Tibial artery (tissue), 4 donors: ENCODE measurements at regions not wholly inside any gene's neighbourhood (a gene's known extent, or its start where the extent isn't known, plus 50 kb on each side); places are given as distances from the start of the nearest gene placed in this dataset.

Experiments used
- DNase-seq, 2 donors: peaks; one replicate each; pipeline ENCODE4 v3.0.0-alpha.2; 2019
- H3K27ac ChIP-seq, 2 donors: fragments of 200-600 bp; sonication (generic) in 1 of 2; 1 replicate in 1 of 2; 2 replicates in 1 of 2; pipeline ENCODE4 v1.5.1; 2018 to 2019; ENCODE audit warnings: mild to moderate bottlenecking in 1 of 2
- H3K27me3 ChIP-seq, 2 donors: fragments of 200-600 bp; sonication (generic) in 1 of 2; one replicate each; pipeline versions ENCODE4 v1.5.1 to v1.6.0; 2016 to 2019
- H3K36me3 ChIP-seq, 3 donors: fragments of 200-600 bp; sonication (generic) in 2 of 3; one replicate each; pipeline ENCODE4 v1.5.1; 2016 to 2019; ENCODE audit warnings: mild to moderate bottlenecking in 2 of 3
- H3K4me1 ChIP-seq, 4 donors: fragments of 200-600 bp; sonication (generic) in 2 of 4; 1 replicate in 3 of 4; 2 replicates in 1 of 4; pipeline ENCODE4 v1.5.1; 2016 to 2019
- H3K4me3 ChIP-seq, 2 donors: fragments of 200-600 bp; sonication (generic) in 1 of 2; 1 replicate in 1 of 2; 2 replicates in 1 of 2; pipeline ENCODE4 v1.5.1; 2018 to 2019; ENCODE audit warnings: mild to moderate bottlenecking in 2 of 2
- H3K9me3 ChIP-seq, 3 donors: fragments of 200-600 bp; sonication (generic) in 1 of 3; one replicate each; pipeline ENCODE4 v1.5.1; 2016 to 2019
- intact Hi-C: fragments of 100-400 bp; cut with DNase I; formaldehyde crosslinking; loops from one replicate; pipeline ENCODE4 v1.15.0; 2023; ENCODE audit warnings: low total_unique reads
- TF ChIP-seq, protein P1 (sequence below), 2 experiments: fragments of 200-600 bp in 1 of 2; fragments of 450-650 bp in 1 of 2; IDR thresholded peaks; one replicate each; pipeline ENCODE4 v1.5.1; 2017 to 2019; ENCODE audit warnings: antibody characterized with exemption in 2 of 2, mild to moderate bottlenecking in 1 of 2, moderate library complexity in 1 of 2

DNA sequence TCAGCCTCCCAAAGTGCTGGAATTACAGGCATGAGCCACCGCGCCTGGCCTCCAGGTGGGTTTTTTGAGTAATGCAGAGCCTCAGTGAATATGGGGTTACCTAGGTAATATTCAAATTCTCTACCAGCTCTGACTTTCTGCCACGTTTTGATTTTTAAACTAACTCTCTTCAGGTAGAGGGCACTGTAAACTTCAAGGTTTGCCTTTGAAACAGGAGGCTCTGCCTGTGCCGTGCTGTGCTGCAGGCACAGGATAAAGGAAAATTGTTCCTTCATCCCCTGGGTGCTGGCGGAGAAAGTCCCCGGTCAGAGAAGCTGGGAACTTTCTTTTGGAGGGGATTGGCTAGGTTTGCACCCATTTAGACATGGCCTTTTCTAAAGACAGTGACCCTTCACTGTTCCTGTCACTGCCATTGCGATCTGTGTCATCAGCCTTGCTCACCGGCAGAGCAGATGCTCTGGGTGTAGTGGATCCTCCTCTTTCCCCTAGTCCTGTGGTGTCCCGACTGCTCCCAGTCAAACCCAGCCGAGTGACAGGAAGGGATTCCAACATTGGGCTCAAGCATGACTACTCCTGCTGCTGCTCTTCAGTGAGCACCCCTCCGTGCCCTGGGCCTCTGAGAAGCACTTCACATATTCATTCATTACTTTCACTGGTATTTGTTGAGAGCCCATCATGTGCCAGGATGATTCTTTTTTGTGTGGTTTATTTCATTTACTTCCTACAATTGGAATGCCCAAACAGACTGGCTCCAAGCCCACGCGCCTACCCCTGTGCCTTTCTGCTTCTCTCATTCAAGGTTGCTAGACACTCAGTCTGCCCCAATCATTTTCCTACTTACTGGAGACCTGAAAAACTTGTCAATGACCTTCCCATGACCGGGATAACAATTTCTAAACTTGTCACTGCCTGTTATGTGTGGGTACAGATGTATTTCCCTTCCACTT, 103.6 kb downstream of the TMEM30B start:
- no peak for DNase-seq
- TF ChIP-seq, protein P1, sequence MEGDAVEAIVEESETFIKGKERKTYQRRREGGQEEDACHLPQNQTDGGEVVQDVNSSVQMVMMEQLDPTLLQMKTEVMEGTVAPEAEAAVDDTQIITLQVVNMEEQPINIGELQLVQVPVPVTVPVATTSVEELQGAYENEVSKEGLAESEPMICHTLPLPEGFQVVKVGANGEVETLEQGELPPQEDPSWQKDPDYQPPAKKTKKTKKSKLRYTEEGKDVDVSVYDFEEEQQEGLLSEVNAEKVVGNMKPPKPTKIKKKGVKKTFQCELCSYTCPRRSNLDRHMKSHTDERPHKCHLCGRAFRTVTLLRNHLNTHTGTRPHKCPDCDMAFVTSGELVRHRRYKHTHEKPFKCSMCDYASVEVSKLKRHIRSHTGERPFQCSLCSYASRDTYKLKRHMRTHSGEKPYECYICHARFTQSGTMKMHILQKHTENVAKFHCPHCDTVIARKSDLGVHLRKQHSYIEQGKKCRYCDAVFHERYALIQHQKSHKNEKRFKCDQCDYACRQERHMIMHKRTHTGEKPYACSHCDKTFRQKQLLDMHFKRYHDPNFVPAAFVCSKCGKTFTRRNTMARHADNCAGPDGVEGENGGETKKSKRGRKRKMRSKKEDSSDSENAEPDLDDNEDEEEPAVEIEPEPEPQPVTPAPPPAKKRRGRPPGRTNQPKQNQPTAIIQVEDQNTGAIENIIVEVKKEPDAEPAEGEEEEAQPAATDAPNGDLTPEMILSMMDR (IDR thresholded peaks at IDR 0.05) = no peak
- Histone ChIP-seq H3K27me3 (no peaks in the 10 kb centered on the region), H3K36me3 (no peaks in the 10 kb centered on the region), H3K9me3 (no peaks in the 10 kb centered on the region), H3K4me1 (peaks cover 0 to 28% (median 17%) of the 10 kb centered on the region in 4 donors), H3K27ac (peak overlapping the region; percentile 60 to 65), H3K4me3 (no peak overlapping the region)
- intact Hi-C loops = no loop called here

- intact Hi-C loops = no loop called here
- H3K36me3 ChIP-seq = no peaks in the 10 kb centered on the region
- H3K4me1 ChIP-seq = peaks cover 0 to 34% (median 19%) of the 10 kb centered on the region in 4 donors
- no peak for DNase-seq
- H3K27ac ChIP-seq = no peak overlapping the region
- no peaks in the 10 kb centered on the region for H3K27me3 ChIP-seq
- H3K4me3 ChIP-seq = no peak overlapping the region
- TF ChIP-seq, protein P1 (IDR thresholded peaks at IDR 0.05) = no peak
- H3K9me3 ChIP-seq = no peaks in the 10 kb centered on the region
Measured at GRCh38 chr14:61176686-61177085, 104.5 kb downstream of the TMEM30B start.

DNA sequence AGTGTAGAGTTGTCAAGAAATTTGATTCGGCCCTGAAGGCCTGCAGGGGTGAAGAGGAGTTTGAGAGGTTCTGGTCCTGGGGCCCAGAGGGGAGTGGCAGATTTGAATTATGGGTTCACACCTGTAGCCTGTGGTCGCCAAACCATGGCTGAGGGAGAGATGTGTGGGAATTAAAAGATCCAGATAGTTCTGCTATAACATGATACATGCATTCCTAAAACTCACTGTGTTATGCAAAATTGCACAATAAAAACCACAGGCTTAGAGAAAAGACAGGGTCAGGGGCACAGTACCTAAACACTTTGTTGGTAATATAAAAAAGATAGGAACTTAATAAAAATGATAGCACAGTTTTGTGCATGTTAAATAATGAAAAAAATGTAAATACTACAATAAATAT, 106.2 kb downstream of the TMEM30B start:
- intact Hi-C loops = no loop called here
- H3K4me1 ChIP-seq = peaks cover 0 to 40% (median 23%) of the 10 kb centered on the region in 4 donors
- H3K9me3 ChIP-seq = no peaks in the 10 kb centered on the region

GRCh38 chr14:61174441-61174891, 106.7 kb downstream of the TMEM30B start:
- TF ChIP-seq, protein P1 (IDR thresholded peaks at IDR 0.05) = no peak
- DNase-seq = no peak
- Histone ChIP-seq H3K4me3 (no peak overlapping the region), H3K9me3 (no peaks in the 10 kb centered on the region), H3K4me1 (peaks cover 0 to 40% (median 23%) of the 10 kb centered on the region in 4 donors), H3K27ac (no peak overlapping the region), H3K27me3 (no peaks in the 10 kb centered on the region), H3K36me3 (no peaks in the 10 kb centered on the region)
- intact Hi-C loops = no loop called here

More for the DNA sequence above, 106.2 kb downstream of the TMEM30B start:
- Histone ChIP-seq H3K4me3 (no peak overlapping the region), H3K36me3 (no peaks in the 10 kb centered on the region), H3K27me3 (no peaks in the 10 kb centered on the region), H3K27ac (no peak overlapping the region)
- TF ChIP-seq, protein P1 (IDR thresholded peaks at IDR 0.05) = no peak
- DNase-seq = no peak

GRCh38 chr14:61171727-61172126, 109.4 kb downstream of the TMEM30B start:
- no peaks in the 10 kb centered on the region for H3K9me3 ChIP-seq
- no peak for DNase-seq
- peaks cover 0 to 12% (median 6%) of the 10 kb centered on the region in 4 donors for H3K4me1 ChIP-seq
- H3K27ac ChIP-seq = peak overlapping the region in 1 of 2 donors; percentile 24
- no peaks in the 10 kb centered on the region for H3K27me3 ChIP-seq
- no peak overlapping the region for H3K4me3 ChIP-seq
- H3K36me3 ChIP-seq = no peaks in the 10 kb centered on the region
- intact Hi-C loops = no loop called here
- TF ChIP-seq, protein P1 (IDR thresholded peaks at IDR 0.05) = no peak
